Right atrium auricular region (tissue), 2 donors: ENCODE measurements at regions not wholly inside any gene's neighbourhood (a gene's known extent, or its start where the extent isn't known, plus 50 kb on each side); places are given as distances from the start of the nearest gene placed in this dataset.

ENCODE experiments used
- DNase-seq: peaks from one replicate; pipeline ENCODE4 v3.0.0-alpha.2; 2019; ENCODE audit warnings: low spot score
- H3K27ac ChIP-seq, 2 donors: fragments of 200-600 bp; sonication (generic); 1 replicate in 1 of 2; 2 replicates in 1 of 2; pipeline ENCODE4 v1.5.1; 2016 to 2019
- H3K27me3 ChIP-seq, 2 donors: fragments of 200-600 bp; sonication (generic); one replicate each; pipeline versions ENCODE4 v1.5.1 to v1.6.0; 2017 to 2019
- H3K36me3 ChIP-seq: fragments of 200-600 bp; sonication (generic); one replicate; pipeline ENCODE4 v1.5.1; 2016
- H3K4me1 ChIP-seq, 2 donors: fragments of 200-600 bp; sonication (generic); one replicate each; pipeline versions ENCODE4 v1.5.1 to v1.6.0; 2017 to 2019
- H3K4me3 ChIP-seq, 2 donors: fragments of 200-600 bp; sonication (generic); 1 replicate in 1 of 2; 2 replicates in 1 of 2; pipeline ENCODE4 v1.5.1; 2017 to 2019; ENCODE audit warnings: mild to moderate bottlenecking in 1 of 2, moderate library complexity in 1 of 2
- H3K9me3 ChIP-seq, 2 donors: fragments of 200-600 bp; sonication (generic); one replicate each; pipeline ENCODE4 v1.5.1; 2019
- CTCF ChIP-seq, 2 donors: fragments of 200-600 bp; sonication (generic); IDR thresholded peaks; one replicate each; pipeline ENCODE4 v1.5.1; 2019; ENCODE audit warnings: antibody characterized with exemption in 2 of 2

GRCh38 chr21:22444990-22445389 lies 1446.8 kb downstream of the NCAM2 start:
- H3K27me3 ChIP-seq, result no peaks in the 10 kb centered on the region
- no peaks in the 10 kb centered on the region for H3K36me3 ChIP-seq
- H3K4me3 ChIP-seq, result no peak overlapping the region
- TF ChIP-seq CTCF (IDR thresholded peaks at IDR 0.05), result no peak
- no peaks in the 10 kb centered on the region for H3K9me3 ChIP-seq
- no peak overlapping the region for H3K27ac ChIP-seq
- no peaks in the 10 kb centered on the region for H3K4me1 ChIP-seq
- DNase-seq, result no peak

GRCh38 chr21:22450507-22450906 lies 1452.3 kb downstream of the NCAM2 start:
- Histone ChIP-seq H3K36me3 (no peaks in the 10 kb centered on the region), H3K9me3 (no peaks in the 10 kb centered on the region)

GRCh38 chr21:22456241-22456640 lies 1458.0 kb downstream of the NCAM2 start:
- Histone ChIP-seq H3K27ac (no peak overlapping the region), H3K36me3 (no peaks in the 10 kb centered on the region), H3K9me3 (no peaks in the 10 kb centered on the region), H3K4me3 (no peak overlapping the region), H3K27me3 (no peaks in the 10 kb centered on the region), H3K4me1 (no peaks in the 10 kb centered on the region)
- no peak for TF ChIP-seq CTCF (IDR thresholded peaks at IDR 0.05)
- DNase-seq, result no peak

More at GRCh38 chr21:22450507-22450906, 1452.3 kb downstream of the NCAM2 start:
- TF ChIP-seq CTCF (IDR thresholded peaks at IDR 0.05), result no peak
- no peaks in the 10 kb centered on the region for H3K4me1 ChIP-seq
- H3K27ac ChIP-seq, result no peak overlapping the region
- H3K4me3 ChIP-seq, result no peak overlapping the region
- no peak for DNase-seq
- H3K27me3 ChIP-seq, result no peaks in the 10 kb centered on the region

- no peaks in the 10 kb centered on the region for H3K9me3 ChIP-seq
- no peak for DNase-seq
- H3K36me3 ChIP-seq, result no peaks in the 10 kb centered on the region
- no peak overlapping the region for H3K27ac ChIP-seq
- no peaks in the 10 kb centered on the region for H3K27me3 ChIP-seq
- no peak overlapping the region for H3K4me3 ChIP-seq
- H3K4me1 ChIP-seq, result no peaks in the 10 kb centered on the region
- no peak for TF ChIP-seq CTCF (IDR thresholded peaks at IDR 0.05)
Observed at GRCh38 chr21:22468893-22469292, 1470.7 kb downstream of the NCAM2 start.

GRCh38 chr21:22474403-22474802 lies 1476.2 kb downstream of the NCAM2 start:
- DNase-seq, result no peak
- no peaks in the 10 kb centered on the region for H3K4me1 ChIP-seq
- H3K27me3 ChIP-seq, result no peaks in the 10 kb centered on the region
- H3K36me3 ChIP-seq, result no peaks in the 10 kb centered on the region
- no peaks in the 10 kb centered on the region for H3K9me3 ChIP-seq
- TF ChIP-seq CTCF (IDR thresholded peaks at IDR 0.05), result no peak
- no peak overlapping the region for H3K4me3 ChIP-seq
- H3K27ac ChIP-seq, result no peak overlapping the region

GRCh38 chr21:22476214-22476613 lies 1478.0 kb downstream of the NCAM2 start:
- H3K27me3 ChIP-seq, result no peaks in the 10 kb centered on the region
- H3K9me3 ChIP-seq, result peaks cover 0 to 3% of the 10 kb centered on the region in 2 donors
- DNase-seq, result no peak
- no peak overlapping the region for H3K27ac ChIP-seq
- no peak overlapping the region for H3K4me3 ChIP-seq
- TF ChIP-seq CTCF (IDR thresholded peaks at IDR 0.05), result no peak
- H3K36me3 ChIP-seq, result no peaks in the 10 kb centered on the region
- no peaks in the 10 kb centered on the region for H3K4me1 ChIP-seq
